ENCODE measurements at regions not wholly inside any gene's neighbourhood (a gene's known extent, or its start where the extent isn't known, plus 50 kb on each side); places are given as distances from the start of the nearest gene placed in this dataset.

GRCh38 chr6:144675231-144675861 lies 390.2 kb downstream of the UTRN start:
- no peak overlapping the region for H4K91ac ChIP-seq (replicated peaks; ENCODE audit: insufficient read length, low read length)
- ChIA-PET POLR2A (ENCODE audit: partially characterized antibody) (no interaction called here), CTCF (ENCODE audit: partially characterized antibody) (interaction anchor here (1.2 kb wide), 1 partner anchor 15 kb away, joined by 3 read pairs; no protein-coding TSS in a partner anchor)
- no peak overlapping the region; the same call in 1 of the 2 replicates for H2BK5ac ChIP-seq (ENCODE audit: low read depth, low read length)
- peaks cover 0 to 42% of the 10 kb centered on the region in 2 experiments; a peak in 2 of 4 replicates for H3K79me2 ChIP-seq (ENCODE audit: control insufficient read depth in 1 of 2, insufficient read depth in 2 of 2, low read length in 2 of 2)
- H2BK120ac ChIP-seq (replicated peaks; ENCODE audit: low read depth, low read length) = no peak overlapping the region
- no peak overlapping the region for H3K9ac ChIP-seq (replicated peaks in 1 of 4; ENCODE audit: extremely low read depth in 1 of 4, low read depth in 3 of 4, low read length in 3 of 4)
- FAIRE-seq (no peak), DNase-seq (ENCODE audit: low read depth in 1 of 2, low spot score in 2 of 2) (no peak)
- H3K9me3 ChIP-seq (ENCODE audit: insufficient read depth in 2 of 2, low read depth in 1 of 2, low read length in 1 of 2) = peaks cover 0 to 4% of the 10 kb centered on the region in 2 experiments; a peak in 2 of 4 replicates
- no peak overlapping the region for H2BK15ac ChIP-seq (ENCODE audit: low read length)
- TF ChIP-seq EP300 (IDR thresholded peaks at IDR 0.05; ENCODE audit: borderline replicate concordance in 1 of 2, low read depth in 2 of 2, low read length in 2 of 2) (no peak), CHD2 (IDR thresholded peaks at IDR 0.05; ENCODE audit: low read length) (no peak), RXRA (IDR thresholded peaks at IDR 0.05; ENCODE audit: insufficient read depth, low read depth, low read length) (no peak), BRCA1 (IDR thresholded peaks at IDR 0.05; ENCODE audit: low read depth, low read length) (no peak), CREB1 (IDR thresholded peaks at IDR 0.05) (no peak), TAF1 (IDR thresholded peaks at IDR 0.05; ENCODE audit: low read depth, low read length) (no peak), CBX5 (IDR thresholded peaks at IDR 0.05; ENCODE audit: low read depth, low read length) (no peak), SIN3A (conservative IDR thresholded peaks at IDR 0.05 in 1 of 2, IDR thresholded peaks at IDR 0.05 in 1 of 2; ENCODE audit: low read depth in 1 of 2, low read length in 2 of 2) (no peak), SIX5 (IDR thresholded peaks at IDR 0.05; ENCODE audit: low read depth, low read length) (no peak)
- no peak overlapping the region for H3K4me3 ChIP-seq (ENCODE audit: extremely low read depth in 1 of 4, insufficient read depth in 2 of 4, low read depth in 3 of 4, low read length in 4 of 4)
- H3K23me2 ChIP-seq (ENCODE audit: low read depth, low read length) = no peaks in the 10 kb centered on the region
- no peaks in the 10 kb centered on the region for H4K20me1 ChIP-seq (replicated peaks in 1 of 2; ENCODE audit: control insufficient read depth in 1 of 2, insufficient read depth in 2 of 2, low read length in 2 of 2)
- peaks cover 7% of the 10 kb centered on the region for H3K79me1 ChIP-seq (ENCODE audit: low read depth, low read length)
- H4K5ac ChIP-seq (ENCODE audit: insufficient read length, low read depth, low read length) = no peak overlapping the region
- H4K8ac ChIP-seq (ENCODE audit: extremely low read depth, insufficient read depth, low read length) = no peak overlapping the region; the same call in 1 of the 2 replicates
- WGBS, 2 experiments (ENCODE audit: extremely low coverage in 1 of 2, insufficient coverage in 1 of 2, insufficient read length in 1 of 2, insufficient replicate concordance in 2 of 2, low coverage in 1 of 2, low lambda C conversion rate in 2 of 2, missing lambda C conversion rate in 1 of 2) = 91% methylated on average over 6 of the region's 6 CpGs; no CpG with 5 or more reads in 1 of the 2 experiments
- no peak overlapping the region for H3K4ac ChIP-seq (replicated peaks; ENCODE audit: insufficient read length, low read depth, low read length)
- H2AFZ ChIP-seq (ENCODE audit: low read length) = no peak overlapping the region
- no peak overlapping the region for H2AK5ac ChIP-seq (ENCODE audit: low read depth, low read length)
- no peaks in the 10 kb centered on the region for H3K27me3 ChIP-seq (replicated peaks in 1 of 4; ENCODE audit: control insufficient read depth in 3 of 4, extremely low read depth in 1 of 4, insufficient read depth in 3 of 4, low read length in 3 of 4)
- no peak overlapping the region for H3K23ac ChIP-seq (ENCODE audit: insufficient read length)
- no peak overlapping the region for H3K27ac ChIP-seq (ENCODE audit: low read depth, low read length)
- no peak overlapping the region for H3K56ac ChIP-seq (replicated peaks; ENCODE audit: insufficient read length, low read depth, low read length)
- H3K36me3 ChIP-seq (ENCODE audit: control insufficient read depth in 2 of 4, insufficient read depth in 4 of 4, low read length in 3 of 4) = peaks cover 0 to 3% (median under 1%) of the 10 kb centered on the region in 4 experiments; a peak in 4 of 8 replicates
- H3K4me1 ChIP-seq (replicated peaks in 1 of 4; ENCODE audit: control insufficient read depth in 3 of 4, insufficient read depth in 4 of 4, low read length in 3 of 4) = no peaks in the 10 kb centered on the region; a peak in 1 of 7 replicates
- H3K18ac ChIP-seq (ENCODE audit: extremely low read depth, low read length) = no peak overlapping the region
- no peak overlapping the region for H3K4me2 ChIP-seq (ENCODE audit: insufficient read depth in 1 of 2, low read depth in 2 of 2, low read length in 2 of 2)
- H2BK12ac ChIP-seq (ENCODE audit: low read depth, low read length) = no peak overlapping the region
- no peak overlapping the region for H2BK20ac ChIP-seq (ENCODE audit: low read length)
- no peak overlapping the region for H3K14ac ChIP-seq (ENCODE audit: insufficient read length)

Data from H1 (cell line).